ENCODE measurements at regions not wholly inside any gene's neighbourhood (a gene's known extent, or its start where the extent isn't known, plus 50 kb on each side); places are given as distances from the start of the nearest gene placed in this dataset.
"Not testable (repeated sequence)": the region's sequence is repeated elsewhere in the genome, so short reads cannot be mapped to it uniquely, and the experiment has no call there.

- Histone ChIP-seq H3K4me1 (ENCODE audit: low read length) (no peaks in the 10 kb centered on the region), H3K9ac (ENCODE audit: low read length) (no peak overlapping the region), H3K9me3 (ENCODE audit: insufficient read depth, low read length) (no peaks in the 10 kb centered on the region), H3K79me2 (ENCODE audit: low read length) (no peaks in the 10 kb centered on the region), H3K4me3 (ENCODE audit: low read length) (no peak overlapping the region), H3K27me3 (ENCODE audit: low read depth, low read length) (no peaks in the 10 kb centered on the region), H4K20me1 (ENCODE audit: insufficient read depth, low read length) (no peaks in the 10 kb centered on the region), H3K36me3 (replicated peaks; ENCODE audit: low read depth, low read length) (no peaks in the 10 kb centered on the region), H2AFZ (ENCODE audit: low read depth, low read length) (no peak overlapping the region), H3K27ac (ENCODE audit: low read length) (no peak overlapping the region), H3K4me2 (ENCODE audit: low read length) (no peak overlapping the region)
- TF ChIP-seq CTCF (IDR thresholded peaks at IDR 0.05; ENCODE audit: low read depth, low read length) (no peak), EZH2phosphoT487 (IDR thresholded peaks at IDR 0.05; ENCODE audit: low read depth) (no peak)
Observed at GRCh38 chr2:5617358-5617757, 74.8 kb upstream of the SOX11 start.

GRCh38 chr2:5617796-5618195 is 74.4 kb upstream of the SOX11 start:
- no peak for TF ChIP-seq CTCF (IDR thresholded peaks at IDR 0.05; ENCODE audit: low read depth, low read length)
- no peak for TF ChIP-seq EZH2phosphoT487 (IDR thresholded peaks at IDR 0.05; ENCODE audit: low read depth)
- Histone ChIP-seq H3K79me2 (ENCODE audit: low read length) (no peaks in the 10 kb centered on the region), H3K36me3 (replicated peaks; ENCODE audit: low read depth, low read length) (no peaks in the 10 kb centered on the region), H3K9ac (ENCODE audit: low read length) (no peak overlapping the region), H4K20me1 (ENCODE audit: insufficient read depth, low read length) (no peaks in the 10 kb centered on the region), H3K4me1 (ENCODE audit: low read length) (no peaks in the 10 kb centered on the region), H3K27ac (ENCODE audit: low read length) (no peak overlapping the region), H3K4me3 (ENCODE audit: low read length) (no peak overlapping the region), H3K4me2 (ENCODE audit: low read length) (no peak overlapping the region), H3K27me3 (ENCODE audit: low read depth, low read length) (no peaks in the 10 kb centered on the region), H2AFZ (ENCODE audit: low read depth, low read length) (no peak overlapping the region), H3K9me3 (ENCODE audit: insufficient read depth, low read length) (no peaks in the 10 kb centered on the region)

- Histone ChIP-seq H3K36me3 (replicated peaks; ENCODE audit: low read depth, low read length) (no peaks in the 10 kb centered on the region), H3K4me2 (ENCODE audit: low read length) (no peak overlapping the region), H3K4me1 (ENCODE audit: low read length) (no peaks in the 10 kb centered on the region), H3K27me3 (ENCODE audit: low read depth, low read length) (no peaks in the 10 kb centered on the region), H2AFZ (ENCODE audit: low read depth, low read length) (no peak overlapping the region), H4K20me1 (ENCODE audit: insufficient read depth, low read length) (no peaks in the 10 kb centered on the region), H3K79me2 (ENCODE audit: low read length) (no peaks in the 10 kb centered on the region), H3K9me3 (ENCODE audit: insufficient read depth, low read length) (no peaks in the 10 kb centered on the region), H3K27ac (ENCODE audit: low read length) (no peak overlapping the region), H3K9ac (ENCODE audit: low read length) (no peak overlapping the region), H3K4me3 (ENCODE audit: low read length) (no peak overlapping the region)
- TF ChIP-seq EZH2phosphoT487 (IDR thresholded peaks at IDR 0.05; ENCODE audit: low read depth): no peak
- no peak for TF ChIP-seq CTCF (IDR thresholded peaks at IDR 0.05; ENCODE audit: low read depth, low read length)
Observed at GRCh38 chr2:5618271-5618670, 73.9 kb upstream of the SOX11 start.

- H2AFZ ChIP-seq (ENCODE audit: low read depth, low read length); H3K9me3 ChIP-seq (ENCODE audit: insufficient read depth, low read length); H3K9ac ChIP-seq (ENCODE audit: low read length); H4K20me1 ChIP-seq (ENCODE audit: insufficient read depth, low read length); H3K27me3 ChIP-seq (ENCODE audit: low read depth, low read length); H3K4me2 ChIP-seq (ENCODE audit: low read length); H3K27ac ChIP-seq (ENCODE audit: low read length); H3K36me3 ChIP-seq (replicated peaks; ENCODE audit: low read depth, low read length); H3K4me3 ChIP-seq (ENCODE audit: low read length); H3K4me1 ChIP-seq (ENCODE audit: low read length); H3K79me2 ChIP-seq (ENCODE audit: low read length): not testable (repeated sequence)
Observed at GRCh38 chr2:5625556-5626065, 66.6 kb upstream of the SOX11 start.

- H3K79me2 ChIP-seq (ENCODE audit: low read length); H3K36me3 ChIP-seq (replicated peaks; ENCODE audit: low read depth, low read length); H3K4me1 ChIP-seq (ENCODE audit: low read length); H4K20me1 ChIP-seq (ENCODE audit: insufficient read depth, low read length); H3K9ac ChIP-seq (ENCODE audit: low read length); H3K27me3 ChIP-seq (ENCODE audit: low read depth, low read length); H3K4me3 ChIP-seq (ENCODE audit: low read length); H2AFZ ChIP-seq (ENCODE audit: low read depth, low read length); H3K4me2 ChIP-seq (ENCODE audit: low read length); H3K27ac ChIP-seq (ENCODE audit: low read length); H3K9me3 ChIP-seq (ENCODE audit: insufficient read depth, low read length): not testable (repeated sequence)
Observed at GRCh38 chr2:5628484-5628883, 63.7 kb upstream of the SOX11 start.

GRCh38 chr2:5629510-5629909 is 62.7 kb upstream of the SOX11 start:
- H3K36me3 ChIP-seq (replicated peaks; ENCODE audit: low read depth, low read length); H3K9ac ChIP-seq (ENCODE audit: low read length); H3K4me2 ChIP-seq (ENCODE audit: low read length); H2AFZ ChIP-seq (ENCODE audit: low read depth, low read length); H3K27ac ChIP-seq (ENCODE audit: low read length); H4K20me1 ChIP-seq (ENCODE audit: insufficient read depth, low read length); H3K9me3 ChIP-seq (ENCODE audit: insufficient read depth, low read length); H3K79me2 ChIP-seq (ENCODE audit: low read length); H3K4me1 ChIP-seq (ENCODE audit: low read length); H3K4me3 ChIP-seq (ENCODE audit: low read length); H3K27me3 ChIP-seq (ENCODE audit: low read depth, low read length): not testable (repeated sequence)

GRCh38 chr2:5637051-5637450 is 55.1 kb upstream of the SOX11 start:
- not testable (repeated sequence) for H3K4me1 ChIP-seq (ENCODE audit: low read length); H3K4me3 ChIP-seq (ENCODE audit: low read length); H4K20me1 ChIP-seq (ENCODE audit: insufficient read depth, low read length); H3K4me2 ChIP-seq (ENCODE audit: low read length); H3K36me3 ChIP-seq (replicated peaks; ENCODE audit: low read depth, low read length); H2AFZ ChIP-seq (ENCODE audit: low read depth, low read length); H3K9ac ChIP-seq (ENCODE audit: low read length); H3K27ac ChIP-seq (ENCODE audit: low read length); H3K9me3 ChIP-seq (ENCODE audit: insufficient read depth, low read length); H3K27me3 ChIP-seq (ENCODE audit: low read depth, low read length); H3K79me2 ChIP-seq (ENCODE audit: low read length)

Measured in OCI-LY3 (cell line).